ENCODE measurements at regions not wholly inside any gene's neighbourhood (a gene's known extent, or its start where the extent isn't known, plus 50 kb on each side); places are given as distances from the start of the nearest gene placed in this dataset.

DNA sequence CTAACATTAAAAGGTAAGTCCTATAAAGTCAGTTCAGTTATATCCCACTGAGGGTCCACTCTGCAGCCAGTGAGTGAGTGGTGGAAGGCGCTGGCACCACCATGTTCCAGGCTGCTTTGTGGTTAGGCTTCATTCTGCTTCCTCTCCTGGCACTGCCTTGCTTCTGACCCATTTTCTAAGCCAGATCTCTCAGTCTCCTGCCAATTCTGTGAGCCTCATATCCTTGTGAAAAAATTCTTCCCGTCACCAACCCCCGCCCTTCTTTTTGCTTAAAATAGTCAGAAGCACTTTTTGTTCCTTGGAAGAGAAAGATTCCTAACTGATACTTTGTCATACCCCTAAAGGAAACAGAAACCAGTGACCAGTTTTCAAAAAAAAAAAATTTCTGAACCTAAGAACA, 139.8 kb upstream of the NCK2 start:
- TF ChIP-seq, protein P1, sequence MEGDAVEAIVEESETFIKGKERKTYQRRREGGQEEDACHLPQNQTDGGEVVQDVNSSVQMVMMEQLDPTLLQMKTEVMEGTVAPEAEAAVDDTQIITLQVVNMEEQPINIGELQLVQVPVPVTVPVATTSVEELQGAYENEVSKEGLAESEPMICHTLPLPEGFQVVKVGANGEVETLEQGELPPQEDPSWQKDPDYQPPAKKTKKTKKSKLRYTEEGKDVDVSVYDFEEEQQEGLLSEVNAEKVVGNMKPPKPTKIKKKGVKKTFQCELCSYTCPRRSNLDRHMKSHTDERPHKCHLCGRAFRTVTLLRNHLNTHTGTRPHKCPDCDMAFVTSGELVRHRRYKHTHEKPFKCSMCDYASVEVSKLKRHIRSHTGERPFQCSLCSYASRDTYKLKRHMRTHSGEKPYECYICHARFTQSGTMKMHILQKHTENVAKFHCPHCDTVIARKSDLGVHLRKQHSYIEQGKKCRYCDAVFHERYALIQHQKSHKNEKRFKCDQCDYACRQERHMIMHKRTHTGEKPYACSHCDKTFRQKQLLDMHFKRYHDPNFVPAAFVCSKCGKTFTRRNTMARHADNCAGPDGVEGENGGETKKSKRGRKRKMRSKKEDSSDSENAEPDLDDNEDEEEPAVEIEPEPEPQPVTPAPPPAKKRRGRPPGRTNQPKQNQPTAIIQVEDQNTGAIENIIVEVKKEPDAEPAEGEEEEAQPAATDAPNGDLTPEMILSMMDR (IDR thresholded peaks at IDR 0.05; ENCODE audit: insufficient read depth, low read depth, low read length), result no peak
- DNase-seq (ENCODE audit: low read depth), result no peak
- no peak overlapping the region for H3K4me3 ChIP-seq (ENCODE audit: low read depth, low read length)

DNA sequence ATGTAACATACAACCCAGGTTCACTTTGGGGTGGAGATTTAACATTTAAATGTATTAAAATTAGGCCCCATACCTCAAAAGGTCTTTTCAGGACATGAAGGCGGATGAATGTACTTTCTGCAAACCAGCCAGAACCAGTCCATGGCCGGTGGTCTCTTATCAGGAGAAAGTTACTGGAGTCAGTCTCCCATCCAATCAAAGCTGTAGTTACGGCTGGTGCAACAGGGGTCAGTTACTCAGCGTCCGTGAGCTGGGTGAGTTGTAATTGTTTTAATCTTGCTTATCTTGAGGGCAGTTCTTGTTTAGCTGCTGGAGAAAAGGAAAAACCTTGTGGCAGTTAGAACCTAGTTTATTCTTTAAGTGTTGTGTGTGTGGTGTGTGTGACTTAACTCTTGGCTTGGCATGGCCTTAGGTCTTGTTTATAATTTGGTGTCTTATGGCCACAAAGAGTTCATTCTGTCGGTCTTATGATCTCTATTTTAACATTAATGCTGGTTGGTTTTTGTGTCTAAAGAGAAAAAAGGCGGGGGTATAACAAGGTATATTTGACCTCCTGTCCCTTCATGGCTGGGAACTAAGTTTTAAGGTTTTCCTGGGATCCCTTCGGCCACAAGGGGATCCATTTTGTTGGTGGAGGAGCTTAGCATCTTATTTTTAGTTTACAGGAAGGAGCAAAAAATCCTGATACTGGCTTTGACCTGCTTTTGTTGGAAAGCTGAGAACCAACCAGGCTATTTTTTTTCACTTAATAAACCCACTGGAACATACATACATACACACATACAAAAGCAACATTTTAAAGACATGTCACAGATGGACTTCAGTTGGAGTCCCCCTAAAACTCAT, 143.5 kb upstream of the NCK2 start:
- DNase-seq (ENCODE audit: low read depth), result peak; percentile 27
- TF ChIP-seq, protein P1 (IDR thresholded peaks at IDR 0.05; ENCODE audit: insufficient read depth, low read depth, low read length), result no peak

GRCh38 chr2:105600602-105600948, 144.1 kb upstream of the NCK2 start:
- no peak for DNase-seq (ENCODE audit: low read depth)
- H3K4me3 ChIP-seq (ENCODE audit: low read depth, low read length), result no peak overlapping the region
- TF ChIP-seq, protein P1 (IDR thresholded peaks at IDR 0.05; ENCODE audit: insufficient read depth, low read depth, low read length), result no peak

More for the DNA sequence above, 143.5 kb upstream of the NCK2 start:
- H3K4me3 ChIP-seq (ENCODE audit: low read depth, low read length), result no peak overlapping the region

GRCh38 chr2:105600037-105600442, 144.7 kb upstream of the NCK2 start:
- no peak overlapping the region for H3K4me3 ChIP-seq (ENCODE audit: low read depth, low read length)
- no peak for DNase-seq (ENCODE audit: low read depth)
- TF ChIP-seq, protein P1 (IDR thresholded peaks at IDR 0.05; ENCODE audit: insufficient read depth, low read depth, low read length), result no peak

GRCh38 chr2:105598829-105599698, 145.6 kb upstream of the NCK2 start:
- H3K4me3 ChIP-seq (ENCODE audit: low read depth, low read length), result no peak overlapping the region
- no peak for DNase-seq (ENCODE audit: low read depth)
- TF ChIP-seq, protein P1 (IDR thresholded peaks at IDR 0.05; ENCODE audit: insufficient read depth, low read depth, low read length), result no peak

- DNase-seq (ENCODE audit: low read depth), result no peak
- H3K4me3 ChIP-seq (ENCODE audit: low read depth, low read length), result no peak overlapping the region
- TF ChIP-seq, protein P1 (IDR thresholded peaks at IDR 0.05; ENCODE audit: insufficient read depth, low read depth, low read length), result no peak
Observed at GRCh38 chr2:105597806-105598803, 146.6 kb upstream of the NCK2 start.
